ENCODE measurements at regions not wholly inside any gene's neighbourhood (a gene's known extent, or its start where the extent isn't known, plus 50 kb on each side); places are given as distances from the start of the nearest gene placed in this dataset.

GRCh38 chr2:107374249-107374648 is 452.4 kb upstream of the RGPD4 start:
- in situ Hi-C loops (cut with HindIII; ENCODE audit: low pct_unique_long_range_greater_than_20kb, low sequenced_read_pairs) = no loop called here
- TF ChIP-seq JUND (IDR thresholded peaks at IDR 0.05; ENCODE audit: low read depth) = no peak
- DNase-seq (ENCODE audit: low read depth in 1 of 2, low spot score in 1 of 2) = no peak

- in situ Hi-C loops (cut with HindIII; ENCODE audit: low pct_unique_long_range_greater_than_20kb, low sequenced_read_pairs) = no loop called here
- no peak for DNase-seq (ENCODE audit: low read depth in 1 of 2, low spot score in 1 of 2)
- no peak for TF ChIP-seq JUND (IDR thresholded peaks at IDR 0.05; ENCODE audit: low read depth)
These were observed 449.8 kb upstream of the RGPD4 start for GRCh38 chr2:107376909-107377308.

GRCh38 chr2:107380912-107381311 is 445.8 kb upstream of the RGPD4 start:
- TF ChIP-seq JUND (IDR thresholded peaks at IDR 0.05; ENCODE audit: low read depth) = no peak
- in situ Hi-C loops (cut with HindIII; ENCODE audit: low pct_unique_long_range_greater_than_20kb, low sequenced_read_pairs) = no loop called here
- DNase-seq (ENCODE audit: low read depth in 1 of 2, low spot score in 1 of 2) = no peak

DNA sequence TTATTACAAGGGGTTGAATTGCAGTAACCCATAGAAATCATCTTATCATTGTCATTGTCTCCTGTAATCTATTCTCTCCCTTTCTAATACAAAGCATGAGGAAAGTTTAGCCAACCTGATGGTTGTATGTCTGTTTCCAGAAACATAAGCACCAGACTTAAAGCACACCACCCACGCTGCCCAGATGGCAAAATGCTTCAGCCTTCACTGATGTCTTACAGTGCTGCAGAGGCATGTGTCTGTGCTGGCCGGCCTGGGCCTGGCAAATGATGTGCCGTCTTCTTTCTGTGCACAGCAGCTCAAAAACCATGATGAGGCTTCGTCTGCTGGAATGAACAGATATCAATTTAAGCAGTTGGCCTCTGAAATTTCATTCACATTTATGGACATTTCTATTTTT is 443.0 kb upstream of the RGPD4 start:
- no peak for DNase-seq (ENCODE audit: low read depth in 1 of 2, low spot score in 1 of 2)
- in situ Hi-C loops (cut with HindIII; ENCODE audit: low pct_unique_long_range_greater_than_20kb, low sequenced_read_pairs) = no loop called here
- TF ChIP-seq JUND (IDR thresholded peaks at IDR 0.05; ENCODE audit: low read depth) = no peak

DNA sequence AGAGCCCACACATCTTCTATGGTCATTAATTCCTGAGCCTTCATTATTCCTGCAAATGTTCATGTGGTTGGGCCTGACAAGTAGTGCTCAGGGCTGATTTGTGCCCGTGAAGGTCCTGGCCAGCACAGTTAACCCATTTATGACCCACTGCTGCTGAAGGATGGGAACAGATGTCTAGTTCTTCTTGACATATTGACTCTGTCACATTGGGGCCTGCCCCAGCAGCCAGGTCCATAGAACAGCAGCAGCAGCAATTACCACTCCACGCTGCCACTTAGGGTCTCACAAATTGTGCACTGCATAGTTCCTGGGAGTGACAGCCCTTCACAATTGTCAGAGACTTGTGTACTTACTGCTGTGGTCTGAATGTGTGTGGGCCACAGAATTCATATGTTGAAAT is 442.3 kb upstream of the RGPD4 start:
- TF ChIP-seq JUND (IDR thresholded peaks at IDR 0.05; ENCODE audit: low read depth) = no peak
- DNase-seq (ENCODE audit: low read depth in 1 of 2, low spot score in 1 of 2) = no peak
- in situ Hi-C loops (cut with HindIII; ENCODE audit: low pct_unique_long_range_greater_than_20kb, low sequenced_read_pairs) = no loop called here

DNA sequence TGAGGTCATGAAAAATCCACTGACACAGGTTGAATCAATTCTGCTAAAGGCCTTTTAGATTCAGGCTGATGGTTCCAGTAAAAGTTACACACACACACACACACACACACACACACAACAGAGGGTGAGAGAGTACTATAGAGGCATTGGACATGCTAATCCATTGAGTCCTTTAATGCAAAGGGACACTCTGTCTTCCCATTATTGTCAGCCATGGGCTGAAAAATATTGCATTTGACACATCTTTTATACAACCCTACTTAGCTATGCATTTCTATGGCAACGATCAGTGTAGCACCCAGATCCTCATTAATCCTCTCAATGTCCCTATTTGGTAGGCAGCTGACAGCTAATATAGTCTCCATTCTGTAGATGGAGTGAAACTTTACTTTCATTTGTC is 440.8 kb upstream of the RGPD4 start:
- in situ Hi-C loops (cut with HindIII; ENCODE audit: low pct_unique_long_range_greater_than_20kb, low sequenced_read_pairs) = no loop called here
- TF ChIP-seq JUND (IDR thresholded peaks at IDR 0.05; ENCODE audit: low read depth) = no peak
- no peak for DNase-seq (ENCODE audit: low read depth in 1 of 2, low spot score in 1 of 2)

DNA sequence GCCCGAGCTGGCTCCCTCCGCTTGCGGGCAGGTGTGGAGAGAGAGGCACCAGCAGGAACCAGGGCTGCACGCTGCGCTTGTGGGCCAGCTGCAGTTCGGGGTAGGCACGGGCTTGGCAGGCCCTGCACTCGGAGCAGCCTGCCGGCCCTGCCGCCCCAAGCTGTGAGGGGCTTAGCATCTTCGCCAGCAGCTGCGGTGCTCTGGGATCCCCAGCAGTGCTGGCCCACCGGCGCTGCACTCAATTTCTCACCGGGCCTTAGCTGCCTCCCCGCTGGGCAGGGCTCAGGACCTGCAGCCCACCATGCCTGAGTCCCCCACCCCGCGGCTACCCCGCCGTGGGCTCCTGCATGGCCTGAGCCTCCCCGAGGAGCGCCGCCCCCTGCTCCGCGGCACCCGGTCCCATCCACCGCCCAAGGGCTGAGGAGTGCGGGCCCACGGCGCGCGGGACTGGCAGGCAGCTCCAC is 434.4 kb upstream of the RGPD4 start:
- TF ChIP-seq JUND (IDR thresholded peaks at IDR 0.05; ENCODE audit: low read depth) = no peak
- no peak for DNase-seq (ENCODE audit: low read depth in 1 of 2, low spot score in 1 of 2)
- in situ Hi-C loops (cut with HindIII; ENCODE audit: low pct_unique_long_range_greater_than_20kb, low sequenced_read_pairs) = no loop called here

DNA sequence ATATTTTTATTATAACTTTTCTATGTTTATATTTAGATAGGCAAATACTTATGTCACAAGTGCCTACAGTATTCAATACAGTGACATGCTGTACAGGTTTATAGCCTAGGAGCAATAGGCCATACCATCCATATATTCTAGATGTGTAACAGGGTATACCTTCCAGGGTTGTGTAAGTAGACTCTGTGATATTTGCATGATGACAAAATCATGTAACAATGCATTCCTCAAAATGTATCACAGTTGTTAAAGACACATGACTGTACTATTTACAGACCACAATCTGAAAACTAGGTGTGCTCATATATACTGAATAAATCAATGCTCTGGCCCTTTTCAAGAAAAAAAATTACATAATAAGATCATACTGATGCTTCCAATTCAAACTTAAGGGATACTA is 433.2 kb upstream of the RGPD4 start:
- TF ChIP-seq JUND (IDR thresholded peaks at IDR 0.05; ENCODE audit: low read depth) = no peak
- no peak for DNase-seq (ENCODE audit: low read depth in 1 of 2, low spot score in 1 of 2)
- in situ Hi-C loops (cut with HindIII; ENCODE audit: low pct_unique_long_range_greater_than_20kb, low sequenced_read_pairs) = no loop called here

DNA sequence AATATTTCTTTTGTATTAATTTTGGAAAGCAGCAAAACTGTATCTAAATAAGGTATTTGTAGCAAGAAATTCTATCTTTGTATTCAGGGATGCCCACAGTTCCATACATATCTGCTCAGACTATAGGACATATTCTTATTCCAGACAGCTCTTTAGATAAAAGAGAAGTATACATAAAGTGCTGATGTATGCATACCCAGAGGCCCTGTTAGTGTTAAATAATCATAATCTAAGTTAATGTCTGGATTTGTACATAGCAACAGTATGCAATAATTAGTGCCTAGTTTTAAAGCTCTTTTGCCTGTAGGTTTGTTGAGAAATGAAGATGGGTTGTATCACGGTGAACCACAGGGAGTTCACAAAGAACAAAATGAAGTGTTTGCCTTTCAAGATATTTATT is 428.0 kb upstream of the RGPD4 start:
- in situ Hi-C loops (cut with HindIII; ENCODE audit: low pct_unique_long_range_greater_than_20kb, low sequenced_read_pairs) = no loop called here
- no peak for TF ChIP-seq JUND (IDR thresholded peaks at IDR 0.05; ENCODE audit: low read depth)
- DNase-seq (ENCODE audit: low read depth in 1 of 2, low spot score in 1 of 2) = no peak

GRCh38 chr2:107402330-107402729 is 424.4 kb upstream of the RGPD4 start:
- no peak for DNase-seq (ENCODE audit: low read depth in 1 of 2, low spot score in 1 of 2)
- TF ChIP-seq JUND (IDR thresholded peaks at IDR 0.05; ENCODE audit: low read depth) = no peak
- in situ Hi-C loops (cut with HindIII; ENCODE audit: low pct_unique_long_range_greater_than_20kb, low sequenced_read_pairs) = no loop called here

DNA sequence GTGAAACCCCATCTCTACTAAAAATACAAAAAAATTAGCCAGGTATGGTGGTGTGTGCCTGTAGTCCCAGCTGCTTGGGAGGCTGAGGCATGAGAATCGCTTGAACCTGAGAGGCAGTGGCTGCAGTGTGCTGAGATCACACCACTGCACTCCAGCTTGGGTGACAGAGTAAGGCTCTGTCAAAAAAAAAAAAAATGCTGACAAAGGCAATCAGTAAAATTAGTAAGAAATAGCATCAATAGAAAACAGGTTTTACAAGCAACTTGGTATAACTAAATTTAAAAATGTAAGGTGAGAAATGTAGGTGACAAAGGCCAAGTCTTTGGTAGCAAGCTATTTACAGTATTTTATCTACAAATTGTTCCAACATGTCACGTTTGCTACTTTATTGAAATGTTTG is 421.4 kb upstream of the RGPD4 start:
- in situ Hi-C loops (cut with HindIII; ENCODE audit: low pct_unique_long_range_greater_than_20kb, low sequenced_read_pairs) = no loop called here
- DNase-seq (ENCODE audit: low read depth in 1 of 2, low spot score in 1 of 2) = no peak
- no peak for TF ChIP-seq JUND (IDR thresholded peaks at IDR 0.05; ENCODE audit: low read depth)

DNA sequence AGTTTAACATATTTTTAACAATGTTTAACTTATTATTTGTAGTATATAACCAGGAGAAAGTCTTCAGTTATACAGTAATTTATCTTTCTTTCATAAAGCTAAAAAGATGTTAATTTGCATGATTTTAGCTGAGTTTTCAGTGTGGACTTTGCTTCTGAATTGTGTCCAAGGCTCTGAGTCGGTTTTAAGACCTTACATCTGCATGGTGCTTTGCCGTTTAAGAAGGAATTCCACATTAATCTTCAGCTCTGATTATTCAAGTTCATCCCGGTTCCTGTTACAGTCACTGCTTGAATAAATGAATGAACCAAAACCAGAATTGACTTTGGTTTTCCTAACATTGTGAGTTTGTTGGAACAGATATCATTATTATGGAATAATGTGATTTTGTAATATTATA is 419.7 kb upstream of the RGPD4 start:
- in situ Hi-C loops (cut with HindIII; ENCODE audit: low pct_unique_long_range_greater_than_20kb, low sequenced_read_pairs) = no loop called here
- DNase-seq (ENCODE audit: low read depth in 1 of 2, low spot score in 1 of 2) = no peak
- TF ChIP-seq JUND (IDR thresholded peaks at IDR 0.05; ENCODE audit: low read depth) = no peak

- in situ Hi-C loops (cut with HindIII; ENCODE audit: low pct_unique_long_range_greater_than_20kb, low sequenced_read_pairs) = no loop called here
- TF ChIP-seq JUND (IDR thresholded peaks at IDR 0.05; ENCODE audit: low read depth) = no peak
- no peak for DNase-seq (ENCODE audit: low read depth in 1 of 2, low spot score in 1 of 2)
These were observed 418.7 kb upstream of the RGPD4 start for GRCh38 chr2:107407974-107408373.

- no peak for TF ChIP-seq JUND (IDR thresholded peaks at IDR 0.05; ENCODE audit: low read depth)
- DNase-seq (ENCODE audit: low read depth in 1 of 2, low spot score in 1 of 2) = no peak
- in situ Hi-C loops (cut with HindIII; ENCODE audit: low pct_unique_long_range_greater_than_20kb, low sequenced_read_pairs) = no loop called here
These were observed 415.4 kb upstream of the RGPD4 start for GRCh38 chr2:107411267-107411666.
